Esophagus muscularis mucosa (tissue), 4 donors: ENCODE measurements at regions not wholly inside any gene's neighbourhood (a gene's known extent, or its start where the extent isn't known, plus 50 kb on each side); places are given as distances from the start of the nearest gene placed in this dataset.

ENCODE experiments used
- DNase-seq: peaks from one replicate; pipeline ENCODE4 v3.0.0-alpha.2; 2017; ENCODE audit errors: extremely low spot score
- H3K27ac ChIP-seq, 4 donors: fragments of 200-600 bp; sonication (generic); replicated peaks in 1 of 4; 1 replicate in 3 of 4; 2 replicates in 1 of 4; pipeline ENCODE4 v1.5.1; 2016 to 2019; ENCODE audit warnings: mild to moderate bottlenecking in 1 of 4
- H3K27me3 ChIP-seq, 4 donors: fragments of 200-600 bp; sonication (generic); one replicate each; pipeline versions ENCODE4 v1.5.1 to v1.6.0; 2016 to 2019
- H3K36me3 ChIP-seq, 4 donors: fragments of 200-600 bp; sonication (generic); one replicate each; pipeline ENCODE4 v1.5.1; 2016 to 2019
- H3K4me1 ChIP-seq, 4 donors: fragments of 200-600 bp; sonication (generic); one replicate each; pipeline ENCODE4 v1.5.1; 2016 to 2019
- H3K4me3 ChIP-seq, 4 donors: fragments of 200-600 bp; sonication (generic); 1 replicate in 2 of 4; 2 replicates in 2 of 4; pipeline ENCODE4 v1.5.1; 2016 to 2019; ENCODE audit warnings: mild to moderate bottlenecking in 4 of 4, moderate library complexity in 1 of 4
- H3K9me3 ChIP-seq, 4 donors: fragments of 200-600 bp; sonication (generic); 1 replicate in 3 of 4; 2 replicates in 1 of 4; pipeline ENCODE4 v1.5.1; 2016 to 2019
- CTCF ChIP-seq, 3 experiments: fragments of 200-600 bp in 2 of 3; fragments of 450-650 bp in 1 of 3; sonication (generic) in 2 of 3; IDR thresholded peaks; one replicate each; pipeline ENCODE4 v1.5.1; 2017 to 2019; ENCODE audit warnings: antibody characterized with exemption in 3 of 3, mild to moderate bottlenecking in 2 of 3, moderate library complexity in 1 of 3
- EP300 ChIP-seq: sonication (generic); formaldehyde crosslinking; IDR thresholded peaks from one replicate; pipeline ENCODE4 v1.6.1; 2017; ENCODE audit warnings: antibody characterized with exemption
- POLR2A ChIP-seq: fragments of 450-650 bp; IDR thresholded peaks from one replicate; pipeline ENCODE4 v1.6.1; 2017; ENCODE audit warnings: antibody characterized with exemption, moderate library complexity, mild to moderate bottlenecking, low read depth
- POLR2AphosphoS5 ChIP-seq, 2 donors: sonication (generic); formaldehyde crosslinking; IDR thresholded peaks; one replicate each; pipeline ENCODE4 v1.6.1; 2017; ENCODE audit warnings: antibody characterized with exemption in 2 of 2
- WGBS: methylation state at CpG from one replicate; pipeline ENCODE4 v1.1.5; 2018; 5-methylcytosine and 5-hydroxymethylcytosine counted together
- intact Hi-C: fragments of 100-400 bp; cut with DNase I; formaldehyde crosslinking; loops from one replicate; pipeline ENCODE4 v1.15.1; 2023

- DNase-seq, result no peak
- Histone ChIP-seq H3K9me3 (no peaks in the 10 kb centered on the region), H3K27me3 (no peaks in the 10 kb centered on the region), H3K4me3 (no peak overlapping the region), H3K27ac (no peak overlapping the region), H3K36me3 (no peaks in the 10 kb centered on the region), H3K4me1 (no peaks in the 10 kb centered on the region)
- WGBS, result 68% methylated on average over 5 of the region's 5 CpGs
- intact Hi-C loops, result no loop called here
- TF ChIP-seq POLR2A (no peak), POLR2AphosphoS5 (IDR thresholded peaks at IDR 0.05) (no peak), EP300 (no peak), CTCF (IDR thresholded peaks at IDR 0.05) (no peak)
Observed at GRCh38 chr12:61687407-61687806, 572.8 kb upstream of the USP15 start.

GRCh38 chr12:61694214-61694613 lies 566.0 kb upstream of the USP15 start:
- Histone ChIP-seq H3K4me3 (no peak overlapping the region), H3K27ac (no peak overlapping the region), H3K9me3 (peaks cover 0 to 12% (median 9%) of the 10 kb centered on the region in 4 donors), H3K27me3 (no peaks in the 10 kb centered on the region), H3K36me3 (no peaks in the 10 kb centered on the region), H3K4me1 (no peaks in the 10 kb centered on the region)
- no peak for DNase-seq
- 86% methylated on average over 1 of the region's 1 CpG for WGBS
- intact Hi-C loops, result no loop called here
- TF ChIP-seq EP300 (no peak), POLR2AphosphoS5 (IDR thresholded peaks at IDR 0.05) (no peak), POLR2A (no peak), CTCF (IDR thresholded peaks at IDR 0.05) (no peak)

GRCh38 chr12:61701471-61701870 lies 558.7 kb upstream of the USP15 start:
- DNase-seq, result no peak
- Histone ChIP-seq H3K4me3 (no peak overlapping the region), H3K27ac (no peak overlapping the region), H3K9me3 (peaks cover 0 to 12% (median 9%) of the 10 kb centered on the region in 4 donors), H3K27me3 (no peaks in the 10 kb centered on the region), H3K4me1 (no peaks in the 10 kb centered on the region), H3K36me3 (no peaks in the 10 kb centered on the region)
- WGBS, result 84% methylated on average over 3 of the region's 3 CpGs
- no peak for TF ChIP-seq POLR2A
- TF ChIP-seq CTCF (IDR thresholded peaks at IDR 0.05), result no peak
- no peak for TF ChIP-seq EP300
- TF ChIP-seq POLR2AphosphoS5 (IDR thresholded peaks at IDR 0.05), result no peak
- intact Hi-C loops, result no loop called here

GRCh38 chr12:61706783-61707182 lies 553.4 kb upstream of the USP15 start:
- H3K4me3 ChIP-seq, result no peak overlapping the region
- no peaks in the 10 kb centered on the region for H3K9me3 ChIP-seq
- WGBS, result 91% methylated on average over 1 of the region's 1 CpG
- intact Hi-C loops, result no loop called here
- no peak for DNase-seq
- TF ChIP-seq POLR2A (no peak), POLR2AphosphoS5 (IDR thresholded peaks at IDR 0.05) (no peak), EP300 (no peak), CTCF (IDR thresholded peaks at IDR 0.05) (no peak)
- no peaks in the 10 kb centered on the region for H3K27me3 ChIP-seq
- H3K27ac ChIP-seq, result no peak overlapping the region
- H3K36me3 ChIP-seq, result no peaks in the 10 kb centered on the region
- no peaks in the 10 kb centered on the region for H3K4me1 ChIP-seq

- Histone ChIP-seq H3K4me1 (peaks cover 0 to 6% (median 0%) of the 10 kb centered on the region in 4 donors), H3K4me3 (no peak overlapping the region), H3K27ac (no peak overlapping the region), H3K36me3 (no peaks in the 10 kb centered on the region), H3K9me3 (no peaks in the 10 kb centered on the region), H3K27me3 (no peaks in the 10 kb centered on the region)
- TF ChIP-seq POLR2AphosphoS5 (IDR thresholded peaks at IDR 0.05) (no peak), CTCF (IDR thresholded peaks at IDR 0.05) (no peak), EP300 (no peak), POLR2A (no peak)
- no peak for DNase-seq
- 61% methylated on average over 5 of the region's 5 CpGs for WGBS
- intact Hi-C loops, result no loop called here
Observed at GRCh38 chr12:61713121-61713520, 547.1 kb upstream of the USP15 start.
